Mesendoderm (in vitro differentiated cells): ENCODE measurements at regions not wholly inside any gene's neighbourhood (a gene's known extent, or its start where the extent isn't known, plus 50 kb on each side); places are given as distances from the start of the nearest gene placed in this dataset.
"Not testable (repeated sequence)": the region's sequence is repeated elsewhere in the genome, so short reads cannot be mapped to it uniquely, and the experiment has no call there.

Experiments used
- DNase-seq: peaks from one replicate; pipeline ENCODE4 v3.0.0; 2013
- H2AK5ac ChIP-seq: 2 replicates; pipeline ENCODE4 v1.6.1; 2013; ENCODE audit warnings: low read length, inconsistent platforms
- H2BK120ac ChIP-seq: 2 replicates; pipeline ENCODE4 v1.6.1; 2013; ENCODE audit warnings: low read depth, mild to moderate bottlenecking, low read length, moderate library complexity, mixed read lengths
- H2BK15ac ChIP-seq: replicated peaks from 2 replicates; pipeline ENCODE4 v1.6.1; 2013; ENCODE audit warnings: low read depth, mild to moderate bottlenecking, moderate library complexity
- H2BK5ac ChIP-seq: 2 replicates; pipeline ENCODE4 v1.6.1; 2013; ENCODE audit warnings: low read length, inconsistent platforms
- H3K18ac ChIP-seq: 2 replicates; pipeline ENCODE4 v1.6.1; 2013; ENCODE audit warnings: mild to moderate bottlenecking, low read length, mixed read lengths
- H3K23ac ChIP-seq: one replicate; pipeline ENCODE4 v1.6.1; 2013; ENCODE audit warnings: low read length
- H3K27ac ChIP-seq: 2 replicates; pipeline ENCODE4 v1.5.1; 2013; ENCODE audit warnings: low read depth, mild to moderate bottlenecking, inconsistent platforms, low read length, moderate library complexity
- H3K27me3 ChIP-seq: 2 replicates; pipeline ENCODE4 v1.6.1; 2013; ENCODE audit warnings: low read length, control low read depth, mild to moderate bottlenecking, inconsistent platforms; ENCODE audit not compliant: insufficient read depth, poor library complexity
- H3K36me3 ChIP-seq: 2 replicates; pipeline ENCODE4 v1.6.1; 2013; ENCODE audit warnings: low read length, inconsistent platforms; ENCODE audit not compliant: control insufficient read depth, insufficient read depth
- H3K4ac ChIP-seq: one replicate; pipeline ENCODE4 v1.6.1; 2013; ENCODE audit warnings: low read depth, mild to moderate bottlenecking, low read length, moderate library complexity
- H3K4me1 ChIP-seq: 2 replicates; pipeline ENCODE4 v1.6.1; 2013; ENCODE audit warnings: low read depth, low read length, inconsistent platforms; ENCODE audit not compliant: control insufficient read depth
- H3K4me2 ChIP-seq: 2 replicates; pipeline ENCODE4 v1.6.1; 2013; ENCODE audit warnings: low read length
- H3K4me3 ChIP-seq: 2 replicates; pipeline ENCODE4 v1.5.1; 2013; ENCODE audit warnings: mild to moderate bottlenecking, low read length
- H3K56ac ChIP-seq: one replicate; pipeline ENCODE4 v1.6.1; 2013; ENCODE audit warnings: low read length
- H3K79me1 ChIP-seq: 2 replicates; pipeline ENCODE4 v1.6.1; 2013; ENCODE audit warnings: low read length, inconsistent platforms
- H3K79me2 ChIP-seq: 2 replicates; pipeline ENCODE4 v1.6.1; 2013; ENCODE audit warnings: mild to moderate bottlenecking, low read length; ENCODE audit not compliant: control insufficient read depth, insufficient read depth
- H3K9ac ChIP-seq: 2 replicates; pipeline ENCODE4 v1.6.1; 2013; ENCODE audit warnings: low read length, inconsistent platforms
- H4K5ac ChIP-seq: one replicate; pipeline ENCODE4 v1.6.1; 2013; ENCODE audit warnings: low read length
- H4K8ac ChIP-seq: one replicate; pipeline ENCODE4 v1.6.1; 2013; ENCODE audit warnings: low read depth, mild to moderate bottlenecking, control low read depth, low read length, moderate library complexity
- WGBS: extraction: QIAGEN DNeasy Blood & Tissue Kit; methylation state at CpG from one replicate; pipeline ENCODE4 v1.1.7; 2013; ENCODE audit warnings: low lambda C conversion rate, missing lambda C conversion rate; ENCODE audit not compliant: insufficient coverage; ENCODE audit errors: extremely low coverage; 5-methylcytosine and 5-hydroxymethylcytosine counted together

GRCh38 chr20:1754306-1754705 is 96.7 kb upstream of the SIRPG start:
- H3K4ac ChIP-seq: no peak overlapping the region
- H4K5ac ChIP-seq: no peak overlapping the region
- no peak overlapping the region for H2BK5ac ChIP-seq
- no peak overlapping the region for H3K9ac ChIP-seq
- H3K27ac ChIP-seq: no peak overlapping the region
- H3K79me2 ChIP-seq: no peaks in the 10 kb centered on the region
- no CpG with 5 or more reads among the region's 2 CpGs for WGBS
- H3K4me2 ChIP-seq: no peak overlapping the region
- H3K18ac ChIP-seq: no peak overlapping the region
- no peak overlapping the region for H2BK15ac ChIP-seq
- no peak overlapping the region for H3K4me3 ChIP-seq
- H3K36me3 ChIP-seq: no peaks in the 10 kb centered on the region
- H3K4me1 ChIP-seq: no peaks in the 10 kb centered on the region
- H4K8ac ChIP-seq: no peak overlapping the region
- H2BK120ac ChIP-seq: no peak overlapping the region
- H2AK5ac ChIP-seq: no peak overlapping the region
- peaks cover 3% of the 10 kb centered on the region for H3K27me3 ChIP-seq
- no peak overlapping the region for H3K23ac ChIP-seq
- DNase-seq: no peak
- H3K79me1 ChIP-seq: no peaks in the 10 kb centered on the region
- H3K56ac ChIP-seq: no peak overlapping the region

DNA sequence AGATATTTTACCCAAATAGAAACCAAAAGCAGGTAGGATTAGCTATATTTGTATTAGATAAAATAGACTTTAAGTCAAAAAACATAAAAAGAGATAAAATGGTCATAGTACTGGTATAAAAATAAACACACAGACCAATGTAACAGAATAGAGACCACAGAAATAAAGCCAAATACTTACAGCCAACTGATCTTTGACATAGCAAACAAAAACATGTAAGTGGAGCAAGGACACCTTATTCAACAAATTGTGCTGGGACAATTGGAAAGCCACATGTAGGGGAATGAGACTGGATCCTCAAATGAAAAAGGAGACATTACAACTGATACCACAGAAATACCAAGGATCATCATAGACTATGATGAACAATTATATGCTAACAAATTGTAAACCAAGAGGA is 94.5 kb upstream of the SIRPG start:
- no peaks in the 10 kb centered on the region for H3K4me1 ChIP-seq
- H3K79me1 ChIP-seq: no peaks in the 10 kb centered on the region
- no peak for DNase-seq
- H3K79me2 ChIP-seq: no peaks in the 10 kb centered on the region
- H3K56ac ChIP-seq: no peak overlapping the region
- no peak overlapping the region for H2BK120ac ChIP-seq
- H3K4me2 ChIP-seq: no peak overlapping the region
- no peaks in the 10 kb centered on the region for H3K36me3 ChIP-seq
- no peak overlapping the region for H2BK5ac ChIP-seq
- H3K27me3 ChIP-seq: peaks cover 1% of the 10 kb centered on the region
- H4K5ac ChIP-seq: no peak overlapping the region
- H3K9ac ChIP-seq: no peak overlapping the region
- H3K18ac ChIP-seq: no peak overlapping the region
- H3K23ac ChIP-seq: no peak overlapping the region
- no peak overlapping the region for H3K4ac ChIP-seq
- H2BK15ac ChIP-seq: no peak overlapping the region
- H3K27ac ChIP-seq: no peak overlapping the region
- no peak overlapping the region for H4K8ac ChIP-seq
- H3K4me3 ChIP-seq: no peak overlapping the region
- no peak overlapping the region for H2AK5ac ChIP-seq

- Histone ChIP-seq H3K4ac (no peak overlapping the region), H3K18ac (no peak overlapping the region), H3K9ac (no peak overlapping the region), H3K36me3 (no peaks in the 10 kb centered on the region), H4K5ac (no peak overlapping the region), H3K27ac (no peak overlapping the region), H2BK5ac (no peak overlapping the region), H3K4me1 (no peaks in the 10 kb centered on the region), H3K4me3 (no peak overlapping the region), H4K8ac (no peak overlapping the region), H3K79me1 (no peaks in the 10 kb centered on the region), H2AK5ac (no peak overlapping the region), H3K27me3 (no peaks in the 10 kb centered on the region), H3K79me2 (no peaks in the 10 kb centered on the region), H2BK15ac (no peak overlapping the region), H3K4me2 (no peak overlapping the region), H3K23ac (no peak overlapping the region), H3K56ac (no peak overlapping the region), H2BK120ac (no peak overlapping the region)
- no peak for DNase-seq
These were observed 91.2 kb upstream of the SIRPG start for GRCh38 chr20:1748777-1749176.

DNA sequence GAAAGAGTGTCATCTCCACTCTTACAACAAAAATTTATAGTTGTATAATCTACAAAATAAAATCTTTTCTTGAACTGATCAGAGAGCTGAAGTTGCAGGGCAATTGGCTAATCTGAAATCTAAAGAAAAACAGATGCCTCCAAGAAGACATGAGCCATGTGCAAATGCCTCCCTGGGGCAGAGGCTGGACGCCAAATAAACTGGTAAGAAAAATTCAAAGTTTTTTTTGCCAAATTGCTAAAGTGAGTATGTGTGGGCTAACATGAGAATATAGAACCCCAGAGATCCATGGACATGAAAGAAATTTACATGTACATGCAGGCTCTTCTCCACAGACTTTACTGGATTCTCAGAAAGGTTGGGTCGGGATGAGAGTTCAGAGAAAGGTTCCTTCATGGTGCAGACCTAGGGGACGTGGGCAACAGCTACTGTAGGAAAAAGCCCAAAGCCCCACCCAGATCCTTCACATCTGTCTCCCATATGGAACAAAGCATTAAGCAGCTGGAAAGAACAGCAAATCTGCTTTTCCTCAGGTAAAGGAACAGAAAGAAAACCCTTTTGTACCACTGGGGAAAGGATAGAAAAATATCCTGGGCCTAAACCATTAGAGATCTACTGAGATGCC is 90.5 kb upstream of the SIRPG start:
- Histone ChIP-seq H2BK15ac (no peak overlapping the region), H3K36me3 (no peaks in the 10 kb centered on the region), H3K79me2 (no peaks in the 10 kb centered on the region), H3K56ac (no peak overlapping the region), H3K18ac (no peak overlapping the region), H3K4me2 (no peak overlapping the region), H2AK5ac (no peak overlapping the region), H4K8ac (no peak overlapping the region), H3K27me3 (no peaks in the 10 kb centered on the region), H2BK5ac (no peak overlapping the region), H2BK120ac (no peak overlapping the region), H3K27ac (no peak overlapping the region), H3K9ac (no peak overlapping the region), H4K5ac (no peak overlapping the region), H3K79me1 (no peaks in the 10 kb centered on the region), H3K4me3 (no peak overlapping the region), H3K4ac (no peak overlapping the region), H3K23ac (no peak overlapping the region), H3K4me1 (no peaks in the 10 kb centered on the region)
- WGBS: no CpG with 5 or more reads among the region's 3 CpGs
- no peak for DNase-seq

DNA sequence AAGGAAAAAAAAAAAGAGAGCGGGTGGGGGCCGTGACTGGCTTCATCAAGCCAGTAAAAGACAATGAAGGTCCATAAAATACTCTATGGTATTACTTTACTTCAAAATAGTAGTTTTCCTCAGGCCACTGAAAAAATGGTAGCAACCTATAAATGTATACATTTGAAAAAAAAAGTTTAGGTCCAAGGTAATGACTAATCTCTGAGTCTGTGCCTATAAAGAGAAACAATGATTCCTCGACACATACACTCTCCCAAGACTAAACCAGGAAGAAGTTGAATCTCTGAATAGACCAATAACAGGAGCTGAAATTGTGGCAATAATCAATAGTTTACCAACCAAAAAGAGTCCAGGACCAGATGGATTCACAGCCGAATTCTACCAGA is 84.5 kb upstream of the SIRPG start:
- not testable (repeated sequence) for H3K56ac ChIP-seq, H3K9ac ChIP-seq, H3K79me2 ChIP-seq, H3K18ac ChIP-seq, H3K27me3 ChIP-seq, H3K4me3 ChIP-seq, H3K36me3 ChIP-seq, H2BK5ac ChIP-seq, H3K23ac ChIP-seq, DNase-seq, H3K79me1 ChIP-seq, H2BK120ac ChIP-seq, H3K4me2 ChIP-seq, H3K4ac ChIP-seq, H3K27ac ChIP-seq, H4K8ac ChIP-seq, H4K5ac ChIP-seq, H2BK15ac ChIP-seq, H3K4me1 ChIP-seq, H2AK5ac ChIP-seq
- no CpG with 5 or more reads among the region's 4 CpGs for WGBS

DNA sequence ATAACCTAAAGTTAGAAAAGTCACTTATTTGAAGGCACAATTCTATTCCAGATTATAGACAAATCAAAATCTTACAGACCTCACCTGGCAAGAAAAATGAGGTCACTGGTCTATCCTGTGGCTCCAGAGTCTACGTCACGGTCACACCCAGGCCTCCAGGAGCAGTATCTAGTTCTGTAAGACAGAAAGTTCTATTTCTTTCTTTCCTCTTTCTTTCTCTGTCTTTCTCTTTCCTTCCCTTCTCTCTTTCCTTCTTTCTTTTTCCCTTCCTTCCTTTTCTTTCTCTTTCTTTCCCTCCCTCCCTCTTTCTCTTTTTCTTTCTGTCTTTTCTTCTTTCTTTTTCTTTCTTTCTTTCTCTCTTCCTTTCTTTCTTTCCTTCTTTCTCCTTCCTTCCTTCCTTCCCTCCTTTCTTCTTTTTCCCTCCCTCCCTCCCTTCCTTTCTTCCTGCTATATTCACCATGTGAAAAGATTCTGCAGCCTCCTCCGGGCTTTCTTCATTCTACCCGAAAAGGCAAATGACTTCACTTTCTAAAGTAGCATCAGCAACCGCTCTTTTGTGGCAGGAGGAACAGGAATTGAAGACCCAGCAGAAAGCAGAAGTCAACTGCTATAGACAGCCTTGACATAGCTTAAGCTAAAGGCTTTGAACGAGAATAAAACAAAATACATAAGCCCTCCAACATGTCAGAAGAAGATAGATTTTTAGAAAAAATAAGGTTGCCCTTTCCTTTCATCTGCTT is 83.9 kb upstream of the SIRPG start:
- no peak overlapping the region for H3K27ac ChIP-seq
- H3K23ac ChIP-seq: no peak overlapping the region
- WGBS: no CpG with 5 or more reads among the region's 6 CpGs
- no peak overlapping the region for H3K4ac ChIP-seq
- H3K18ac ChIP-seq: no peak overlapping the region
- H4K8ac ChIP-seq: no peak overlapping the region
- no peak overlapping the region for H4K5ac ChIP-seq
- no peak overlapping the region for H2BK120ac ChIP-seq
- no peaks in the 10 kb centered on the region for H3K79me1 ChIP-seq
- no peaks in the 10 kb centered on the region for H3K27me3 ChIP-seq
- no peaks in the 10 kb centered on the region for H3K79me2 ChIP-seq
- H3K9ac ChIP-seq: no peak overlapping the region
- no peak overlapping the region for H3K4me3 ChIP-seq
- H2BK5ac ChIP-seq: no peak overlapping the region
- DNase-seq: no peak
- H3K4me1 ChIP-seq: no peaks in the 10 kb centered on the region
- H3K36me3 ChIP-seq: no peaks in the 10 kb centered on the region
- H3K4me2 ChIP-seq: no peak overlapping the region
- H3K56ac ChIP-seq: no peak overlapping the region
- H2AK5ac ChIP-seq: no peak overlapping the region
- H2BK15ac ChIP-seq: no peak overlapping the region
